ENCODE measurements at regions not wholly inside any gene's neighbourhood (a gene's known extent, or its start where the extent isn't known, plus 50 kb on each side); places are given as distances from the start of the nearest gene placed in this dataset.

- TF ChIP-seq, protein P1, sequence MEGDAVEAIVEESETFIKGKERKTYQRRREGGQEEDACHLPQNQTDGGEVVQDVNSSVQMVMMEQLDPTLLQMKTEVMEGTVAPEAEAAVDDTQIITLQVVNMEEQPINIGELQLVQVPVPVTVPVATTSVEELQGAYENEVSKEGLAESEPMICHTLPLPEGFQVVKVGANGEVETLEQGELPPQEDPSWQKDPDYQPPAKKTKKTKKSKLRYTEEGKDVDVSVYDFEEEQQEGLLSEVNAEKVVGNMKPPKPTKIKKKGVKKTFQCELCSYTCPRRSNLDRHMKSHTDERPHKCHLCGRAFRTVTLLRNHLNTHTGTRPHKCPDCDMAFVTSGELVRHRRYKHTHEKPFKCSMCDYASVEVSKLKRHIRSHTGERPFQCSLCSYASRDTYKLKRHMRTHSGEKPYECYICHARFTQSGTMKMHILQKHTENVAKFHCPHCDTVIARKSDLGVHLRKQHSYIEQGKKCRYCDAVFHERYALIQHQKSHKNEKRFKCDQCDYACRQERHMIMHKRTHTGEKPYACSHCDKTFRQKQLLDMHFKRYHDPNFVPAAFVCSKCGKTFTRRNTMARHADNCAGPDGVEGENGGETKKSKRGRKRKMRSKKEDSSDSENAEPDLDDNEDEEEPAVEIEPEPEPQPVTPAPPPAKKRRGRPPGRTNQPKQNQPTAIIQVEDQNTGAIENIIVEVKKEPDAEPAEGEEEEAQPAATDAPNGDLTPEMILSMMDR (IDR thresholded peaks at IDR 0.05), result no peak
- TF ChIP-seq POLR2A (IDR thresholded peaks at IDR 0.05), result no peak
Measured at GRCh38 chr5:40034441-40034840, 609.7 kb upstream of the DAB2 start.

Measured in heart left ventricle (tissue), 13 donors.